ENCODE measurements at regions not wholly inside any gene's neighbourhood (a gene's known extent, or its start where the extent isn't known, plus 50 kb on each side); places are given as distances from the start of the nearest gene placed in this dataset.
"Not testable (repeated sequence)": the region's sequence is repeated elsewhere in the genome, so short reads cannot be mapped to it uniquely, and the experiment has no call there.

DNA sequence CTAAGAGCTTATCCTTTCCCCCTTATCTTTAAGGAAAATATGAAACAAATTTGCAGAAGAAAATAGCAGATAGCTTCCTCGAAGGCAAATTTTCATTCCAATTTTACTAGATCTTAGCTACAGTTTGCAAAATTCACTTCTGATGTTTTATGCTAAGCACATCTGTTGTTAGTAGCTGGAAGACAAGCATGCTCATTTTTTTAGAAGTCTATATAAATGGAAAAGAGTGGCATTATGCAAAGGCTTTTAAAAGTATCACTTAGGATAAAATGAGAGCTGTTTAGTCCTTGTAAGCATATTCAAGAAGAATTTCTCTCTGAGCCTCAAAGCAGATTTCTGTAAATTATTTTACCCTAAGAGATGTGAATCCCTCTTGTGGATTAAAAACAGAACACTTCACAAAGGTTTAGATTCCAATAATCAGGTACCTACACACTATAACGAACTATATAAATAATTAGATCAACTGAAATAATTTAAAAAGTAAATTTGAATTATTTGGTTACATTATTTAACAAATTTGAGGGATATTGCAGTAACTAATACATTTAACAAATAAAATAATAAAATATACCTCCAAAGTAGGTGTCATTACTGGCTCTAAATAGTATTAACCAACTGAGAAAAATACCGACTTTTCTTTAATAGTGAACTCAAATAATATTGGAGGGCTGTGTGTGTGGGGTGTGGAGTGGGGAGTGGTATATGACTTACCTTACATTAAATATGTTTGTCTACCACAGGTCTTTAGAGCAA, 307.1 kb downstream of the SEMA3D start:
- no peak for DNase-seq

DNA sequence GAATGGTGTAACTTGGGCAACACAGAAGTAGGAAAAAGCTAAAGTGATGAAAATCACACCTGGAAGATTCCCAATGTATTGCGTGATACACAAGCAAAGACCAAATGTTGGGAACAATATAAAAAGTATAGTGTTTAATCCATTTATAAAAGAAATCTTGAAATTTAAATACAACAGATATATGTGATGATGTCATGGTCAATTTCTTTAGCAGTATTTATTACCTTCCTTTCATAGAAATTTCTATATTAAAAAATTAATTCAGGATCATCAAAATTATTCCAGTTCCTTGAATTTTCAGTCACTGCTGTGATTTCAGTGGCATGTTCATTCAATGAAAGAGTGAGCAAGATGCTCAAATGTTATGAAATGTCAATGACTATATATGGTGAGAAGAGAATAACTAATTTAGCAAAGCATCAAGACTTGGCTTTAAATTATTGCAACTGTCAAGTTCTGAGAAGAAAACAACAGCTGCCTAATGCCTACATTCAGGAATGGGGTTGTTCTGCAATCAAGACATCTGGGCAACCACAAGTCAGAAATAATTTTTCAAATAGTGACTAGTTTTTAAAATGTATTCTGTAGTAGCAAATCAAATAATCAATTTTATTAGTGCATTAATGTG, 308.8 kb downstream of the SEMA3D start:
- DNase-seq, result no peak

DNA sequence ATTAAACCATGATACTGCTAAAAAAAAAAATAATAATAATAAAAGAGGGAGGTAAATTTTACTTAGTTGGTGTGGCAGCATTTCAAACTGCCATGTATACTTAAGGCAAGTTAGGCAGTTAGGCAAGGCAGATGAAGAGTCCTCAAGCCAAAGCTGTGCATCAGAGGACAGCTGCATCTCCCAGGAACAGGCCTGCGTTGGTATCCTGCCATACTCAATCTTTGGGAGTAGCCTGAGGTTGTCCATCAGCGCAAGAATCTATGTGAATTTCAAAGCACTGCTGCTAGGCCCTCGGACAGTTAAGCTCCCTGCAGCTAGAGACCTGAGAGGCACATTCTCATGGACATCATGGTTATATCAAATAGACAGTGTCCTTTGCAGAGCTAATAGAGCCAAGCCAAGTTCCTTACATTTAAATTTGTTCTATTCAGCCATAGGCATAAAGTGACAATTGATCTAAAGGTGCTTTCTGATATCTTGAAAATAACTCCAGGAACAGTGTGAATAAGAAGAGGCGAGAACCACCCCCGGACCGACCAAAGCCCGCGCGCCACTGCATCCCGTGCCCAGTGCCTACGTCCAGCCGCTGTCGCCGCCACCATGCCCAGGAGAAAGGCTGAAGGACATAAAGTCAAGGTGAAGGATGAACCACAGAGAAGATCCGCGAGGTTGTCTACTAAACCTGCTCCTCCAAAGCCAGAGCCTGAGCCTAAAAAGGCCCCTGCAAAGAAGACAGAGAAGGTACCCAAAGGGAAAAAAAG, 310.6 kb downstream of the SEMA3D start:
- no peak for DNase-seq

DNA sequence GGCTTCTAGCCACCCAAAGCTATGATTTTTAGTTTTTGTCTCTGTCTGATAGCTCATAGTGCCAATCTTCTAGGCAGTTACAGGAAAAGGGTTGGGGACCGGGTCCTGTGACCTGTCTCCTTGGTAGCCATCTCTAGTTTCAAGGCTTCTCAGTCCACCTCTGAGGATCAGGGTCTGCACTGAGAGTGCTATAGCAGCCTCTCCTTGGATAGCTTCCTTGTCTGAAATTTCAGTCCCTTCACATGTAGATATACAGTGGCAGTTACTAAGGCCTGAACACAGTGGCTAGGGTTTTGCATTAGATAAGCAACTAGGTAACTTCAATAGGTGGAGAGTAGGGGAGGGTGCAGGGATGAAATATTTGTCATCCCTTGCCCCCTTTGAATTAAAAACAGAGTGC, 321.3 kb downstream of the SEMA3D start:
- DNase-seq, result no peak

DNA sequence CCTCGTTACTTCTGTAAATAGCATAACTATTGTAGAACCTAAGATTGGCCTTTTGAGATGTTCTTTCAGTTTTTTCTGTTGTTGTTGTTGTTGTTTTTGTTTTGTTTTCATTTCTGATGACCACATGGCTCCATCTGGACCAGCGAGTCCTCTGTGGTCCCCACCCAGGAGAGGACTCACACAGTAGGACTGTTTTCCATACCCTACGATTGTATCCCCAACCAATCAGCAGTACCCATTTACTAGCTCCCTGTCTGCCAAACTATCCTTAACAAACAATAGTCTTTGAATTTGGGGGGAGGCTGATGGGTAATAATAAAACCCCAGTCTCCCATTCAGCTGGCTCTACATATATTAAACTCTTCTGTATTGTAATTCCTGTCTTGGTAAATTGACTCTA, 329.5 kb downstream of the SEMA3D start:
- no peak for DNase-seq

DNA sequence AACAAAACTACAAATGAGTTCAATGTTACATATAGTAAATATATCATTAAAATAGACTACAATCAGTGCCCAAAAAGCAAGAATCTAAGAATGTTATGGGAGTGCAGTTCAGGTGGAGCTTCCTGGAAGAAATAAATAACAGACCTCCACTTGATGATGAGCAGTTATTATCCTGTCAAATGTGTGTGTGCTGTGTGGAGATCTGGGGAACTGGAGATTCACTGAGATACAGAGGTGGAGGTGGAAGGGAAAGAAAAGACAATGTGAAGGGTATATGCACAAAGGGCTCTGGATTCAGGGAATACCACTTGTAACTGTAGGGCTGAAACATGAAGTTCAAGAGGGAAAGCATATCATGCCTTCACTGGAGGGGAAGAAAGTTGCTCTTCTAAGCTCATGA, 331.1 kb downstream of the SEMA3D start:
- DNase-seq, result no peak

DNA sequence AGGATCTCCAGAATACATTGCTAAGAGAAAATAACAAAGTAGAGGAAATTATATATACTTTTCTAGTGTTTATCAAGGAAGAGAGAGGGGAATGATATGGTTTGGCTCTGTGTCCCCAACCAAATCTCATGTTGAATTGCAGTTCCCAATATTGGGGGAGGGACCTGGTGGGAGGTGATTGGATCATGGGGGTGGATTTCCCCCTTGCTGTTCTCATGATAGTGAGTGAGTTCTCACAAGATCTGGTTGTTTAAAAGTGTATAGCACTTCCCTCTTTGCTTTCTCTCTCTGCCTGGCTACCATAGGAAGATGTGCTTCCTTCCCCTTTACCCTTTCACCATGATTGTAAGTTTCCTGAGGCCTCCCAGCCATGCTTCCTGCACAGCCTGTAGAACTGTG, 337.9 kb downstream of the SEMA3D start:
- not testable (repeated sequence) for DNase-seq

DNA sequence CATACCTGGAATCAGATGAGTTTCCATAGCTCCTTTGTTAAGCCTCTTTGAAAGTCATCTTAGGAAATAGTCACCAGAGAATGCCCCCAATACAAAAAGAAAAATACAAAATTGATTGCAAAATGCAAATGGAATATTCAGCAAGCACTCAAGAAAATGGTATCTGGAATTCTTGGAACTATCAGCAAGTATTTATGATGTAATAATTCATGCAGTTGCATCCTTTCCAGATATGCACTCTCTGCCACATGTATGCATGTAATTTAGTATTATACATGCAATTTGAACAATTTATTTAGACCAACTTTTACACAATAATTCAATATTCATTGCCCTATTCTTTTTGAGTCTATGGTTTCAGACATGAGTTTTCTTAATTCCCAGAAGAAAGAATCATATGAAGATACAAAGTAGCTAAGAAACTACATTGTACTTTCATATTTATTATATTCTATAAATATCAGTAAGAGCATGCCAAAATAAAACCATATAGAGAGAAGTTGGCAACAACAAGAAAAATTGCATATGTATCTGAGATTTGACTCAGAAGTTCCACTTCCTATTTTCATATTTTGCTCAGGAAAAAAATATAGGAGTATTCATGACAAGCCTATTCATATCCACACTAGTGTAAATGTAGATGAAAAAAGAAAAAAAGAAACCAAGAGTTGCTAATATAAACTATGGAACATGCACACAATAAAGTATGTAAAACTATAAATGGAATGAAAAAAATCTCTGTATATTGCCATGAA, 338.5 kb downstream of the SEMA3D start:
- DNase-seq, result no peak

DNA sequence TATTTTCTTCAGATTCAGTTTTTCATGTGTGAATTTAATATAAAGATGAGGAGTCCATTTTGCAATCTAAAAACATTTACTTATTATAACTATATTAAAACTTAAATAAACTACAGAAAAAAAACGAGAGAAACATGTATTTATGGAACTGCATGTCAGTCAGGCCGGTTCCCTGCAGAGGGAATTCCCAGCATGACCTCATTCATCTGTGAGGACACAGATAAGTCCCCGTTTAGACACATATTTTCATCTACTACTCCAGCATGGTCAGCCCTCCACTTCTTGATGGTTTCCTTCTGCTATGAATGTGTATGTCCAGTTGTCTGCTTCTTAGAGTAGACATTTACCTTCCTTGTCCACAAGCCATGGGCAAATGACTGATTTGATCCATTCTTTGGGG, 339.1 kb downstream of the SEMA3D start:
- no peak for DNase-seq

DNA sequence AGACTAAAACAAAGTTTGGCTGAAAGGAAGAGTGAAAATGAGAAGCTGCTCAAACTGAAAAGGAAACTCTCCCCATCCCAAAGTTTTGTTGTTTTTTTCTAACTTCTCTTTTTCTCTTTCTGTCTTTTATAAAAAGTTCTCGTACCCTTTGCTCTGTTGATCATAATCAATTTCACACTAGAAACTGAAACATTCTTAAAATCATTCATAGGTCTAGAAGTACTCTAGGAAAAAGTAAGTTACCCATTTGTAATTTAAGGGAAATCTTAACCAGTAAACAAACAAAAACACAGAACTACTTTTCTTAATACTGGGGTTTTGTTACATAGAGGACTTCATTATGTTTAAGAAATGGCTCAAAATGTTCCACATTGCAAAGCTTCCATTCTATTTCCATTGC, 339.8 kb downstream of the SEMA3D start:
- no peak for DNase-seq

DNA sequence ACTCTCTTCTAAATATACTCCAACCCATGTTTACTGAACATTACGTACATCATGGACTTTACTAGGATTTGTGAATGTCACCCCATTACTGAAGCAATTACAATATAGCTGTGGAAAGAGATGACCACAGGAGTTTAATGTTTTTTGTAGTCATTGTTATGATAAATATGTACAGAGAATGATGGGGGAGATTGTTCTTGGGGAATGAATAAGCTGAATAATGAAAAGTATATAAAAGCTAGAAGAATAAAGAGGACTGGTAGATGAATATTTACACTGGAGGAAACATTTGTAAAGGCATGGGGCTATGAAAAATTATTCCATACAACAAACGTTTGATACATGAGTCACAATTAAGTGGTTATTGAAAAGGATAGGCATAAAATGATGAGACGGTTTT, 340.9 kb downstream of the SEMA3D start:
- no peak for DNase-seq

DNA sequence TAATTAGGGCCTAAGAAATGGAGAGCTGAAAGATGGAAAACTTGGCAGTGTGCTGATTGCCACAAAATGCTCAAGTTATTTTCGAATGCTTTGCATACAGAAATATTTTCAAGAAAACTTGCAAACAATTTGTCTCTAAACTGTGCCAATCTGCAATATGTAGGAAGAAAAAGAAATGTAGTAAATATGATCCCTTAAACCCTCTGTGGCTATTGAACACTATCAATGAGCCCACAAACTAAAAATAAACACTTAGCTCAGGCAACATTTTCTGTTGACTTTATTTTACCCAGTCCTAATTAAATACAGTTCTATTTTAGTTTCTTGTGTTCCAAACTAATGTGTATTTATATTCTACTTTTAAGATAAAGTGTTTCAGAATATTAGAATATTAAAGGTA, 342.1 kb downstream of the SEMA3D start:
- no peak for DNase-seq

DNA sequence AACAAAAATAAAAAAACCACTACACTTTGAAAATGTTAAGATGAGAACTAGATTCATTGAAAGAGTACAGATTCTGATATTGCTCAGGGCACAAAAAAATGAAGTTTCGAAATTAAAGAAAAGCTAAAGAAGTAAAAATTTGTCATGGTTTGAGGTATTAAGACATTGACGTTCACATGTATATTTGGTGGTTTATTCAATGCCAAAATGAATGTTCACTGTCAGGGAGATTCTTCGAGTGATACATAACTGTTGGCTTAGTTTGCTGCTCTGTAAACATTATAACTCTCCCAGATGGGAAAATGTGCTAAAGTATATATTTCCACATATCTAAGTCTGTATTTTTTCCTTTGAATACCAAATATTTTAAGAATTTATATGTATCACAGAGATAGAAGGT, 345.0 kb downstream of the SEMA3D start:
- no peak for DNase-seq

DNA sequence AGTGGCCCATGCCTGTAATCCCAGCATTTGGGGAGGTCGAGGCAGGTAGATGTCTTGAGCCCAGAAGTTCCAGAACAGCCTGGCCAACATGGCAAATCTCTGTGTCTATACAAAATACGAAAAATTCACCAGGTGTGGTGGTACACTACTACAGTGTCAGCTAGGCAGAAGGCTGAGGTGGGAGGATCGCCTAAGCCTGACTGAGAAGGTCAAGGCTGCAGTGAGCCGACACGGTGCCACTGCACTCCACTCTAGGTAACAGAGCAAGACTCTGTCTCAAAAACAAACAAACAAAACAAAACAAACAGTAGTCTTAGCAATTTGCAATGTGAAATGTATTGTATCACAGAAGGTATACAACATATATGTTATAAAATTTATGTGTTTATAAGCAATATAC, 348.0 kb downstream of the SEMA3D start:
- DNase-seq, result no peak

DNA sequence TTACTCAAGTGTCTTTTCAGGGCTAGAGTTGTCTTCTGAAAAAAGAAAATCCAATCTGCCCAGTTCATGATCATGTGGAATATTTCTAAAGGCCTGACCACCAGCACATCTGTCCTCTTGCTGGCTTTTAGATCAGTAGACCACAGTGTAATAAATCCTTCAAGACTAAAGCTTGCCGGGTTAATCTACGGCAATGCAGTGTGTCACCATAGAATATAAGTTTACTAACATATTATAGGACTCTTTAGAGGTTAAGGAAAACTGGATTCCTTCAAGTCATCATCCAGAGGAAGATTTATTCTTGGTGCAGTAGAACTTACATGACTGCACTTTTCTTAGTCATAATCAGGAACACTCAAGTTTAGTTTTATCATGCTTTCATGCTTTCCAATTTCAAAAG, 349.5 kb downstream of the SEMA3D start:
- DNase-seq, result no peak

DNA sequence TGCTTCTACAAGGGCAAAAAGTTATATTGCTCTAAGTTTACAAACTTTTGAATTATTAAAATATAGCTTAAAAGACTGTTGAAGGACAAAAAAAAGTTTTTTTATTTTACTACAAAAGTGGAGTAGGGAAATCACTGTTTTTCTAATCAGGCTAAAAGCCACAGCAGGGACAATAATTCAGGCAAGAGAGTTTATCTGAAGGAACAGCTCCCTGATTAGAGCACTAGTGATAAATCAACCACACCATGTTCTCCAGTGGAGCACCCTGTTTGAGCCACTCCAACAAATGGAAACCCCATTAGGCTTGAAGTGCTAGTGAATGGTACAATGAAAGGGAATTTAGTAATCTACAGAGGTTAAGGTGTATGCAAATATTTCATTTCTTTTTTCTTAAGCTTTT, 357.1 kb downstream of the SEMA3D start:
- no peak for DNase-seq

DNA sequence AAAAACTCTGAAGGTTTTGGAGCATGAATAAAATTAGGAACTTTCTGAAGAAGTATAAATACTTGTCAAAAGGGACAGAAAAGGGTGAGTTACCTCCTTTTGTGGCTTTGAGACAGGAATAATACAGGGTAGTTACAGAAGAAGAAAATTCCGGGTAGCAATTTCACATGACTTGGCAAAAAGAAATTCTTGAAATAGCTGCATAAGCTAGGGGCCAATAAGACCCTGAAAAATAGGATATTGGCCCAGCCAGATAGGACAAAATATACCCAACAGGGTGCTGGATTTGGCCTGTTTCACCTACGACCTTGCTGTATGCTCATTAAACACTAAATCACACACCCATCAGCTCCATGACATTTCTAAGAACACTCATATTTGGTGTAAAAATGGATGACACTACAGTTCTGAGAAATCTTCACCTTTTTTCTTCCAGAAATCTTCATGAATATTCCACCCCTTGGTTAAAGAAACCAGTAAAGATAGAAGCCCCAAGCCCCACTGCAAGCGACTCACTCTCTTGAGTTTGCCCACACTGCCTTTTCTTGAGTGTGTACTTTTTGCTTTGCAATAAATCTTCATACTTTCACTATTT, 362.7 kb downstream of the SEMA3D start:
- DNase-seq, result no peak

DNA sequence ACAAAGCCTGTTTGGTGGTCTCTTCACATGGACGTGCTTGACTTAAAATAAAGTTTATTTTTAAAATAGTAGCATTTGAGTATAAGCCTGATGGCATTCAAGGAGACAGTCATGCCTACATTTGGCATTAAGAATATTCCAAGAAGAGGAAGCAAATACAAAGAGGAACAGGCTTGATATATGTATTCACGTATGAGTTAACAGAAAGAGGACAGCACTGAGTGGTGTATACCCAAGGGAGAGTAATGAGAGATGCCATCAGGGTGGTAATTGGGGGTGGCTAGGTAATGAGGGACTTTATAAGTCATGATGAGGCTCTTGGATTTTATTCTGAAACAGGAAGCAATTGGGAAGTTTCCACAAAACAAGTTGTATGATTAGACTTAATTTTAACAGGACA, 363.3 kb downstream of the SEMA3D start:
- DNase-seq, result no peak

DNA sequence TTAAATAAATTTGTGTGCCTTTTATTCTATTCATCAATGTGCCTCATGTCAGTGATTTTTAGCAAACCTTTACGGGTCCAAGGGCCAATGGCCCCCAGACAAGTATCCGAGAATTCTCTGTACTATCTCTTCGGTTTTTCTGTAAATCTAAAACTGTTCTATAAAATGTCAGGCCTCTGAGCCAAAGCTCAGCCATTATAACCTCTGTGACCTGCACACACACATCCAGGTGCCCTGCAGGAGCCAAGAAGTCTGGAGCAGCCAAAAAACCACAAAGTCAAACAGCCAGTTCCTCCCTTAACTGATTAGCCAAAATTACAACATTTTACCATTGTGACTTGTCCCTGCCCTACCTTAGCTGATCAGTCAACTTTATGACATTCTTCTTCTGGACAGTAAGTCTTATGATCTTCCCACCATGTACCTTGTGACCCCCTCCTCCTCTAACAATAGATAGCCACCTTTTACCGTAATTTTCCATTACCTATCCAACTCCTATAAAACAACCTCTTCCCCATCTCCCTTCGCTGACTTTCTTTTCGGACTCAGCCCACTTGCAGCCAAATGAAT, 363.8 kb downstream of the SEMA3D start:
- no peak for DNase-seq

DNA sequence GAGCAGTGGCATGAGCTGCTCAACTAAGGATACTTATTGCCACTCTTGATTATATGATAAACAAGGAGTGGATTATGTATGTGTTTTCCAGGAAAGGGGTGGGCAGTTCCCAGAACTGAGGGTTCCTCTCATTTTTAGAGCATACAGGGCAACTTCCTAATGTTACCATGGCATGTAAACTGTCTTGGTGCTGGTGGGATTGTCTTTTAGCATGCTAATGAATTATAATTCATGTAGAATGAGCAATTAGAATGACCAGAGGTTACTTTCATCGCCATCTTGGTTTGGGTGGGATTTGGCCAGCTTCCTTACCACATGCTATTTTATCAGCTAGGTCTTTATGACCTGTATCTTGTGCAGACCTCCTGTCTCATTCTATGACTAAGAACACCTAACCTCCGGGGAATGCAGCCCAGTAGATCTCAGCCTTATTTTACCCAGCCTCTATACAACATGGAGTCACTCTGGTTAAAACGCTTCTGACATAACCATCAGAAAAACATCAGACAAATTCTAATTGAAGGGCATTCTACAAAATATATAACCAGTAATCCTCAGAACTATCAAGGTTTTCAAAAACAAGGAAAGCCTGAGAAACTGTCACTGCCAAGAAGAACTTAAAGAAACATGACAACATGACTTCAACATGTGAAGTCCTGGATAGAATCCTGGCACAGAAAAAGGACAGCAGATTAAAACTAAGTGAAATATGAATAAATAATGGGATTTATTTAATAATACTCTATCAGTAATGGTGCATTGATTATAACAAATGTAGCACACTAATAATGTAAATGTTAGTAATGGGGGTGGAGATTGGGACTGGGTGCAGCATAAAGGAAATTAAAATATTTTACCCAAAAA, 365.0 kb downstream of the SEMA3D start:
- no peak for DNase-seq

DNA sequence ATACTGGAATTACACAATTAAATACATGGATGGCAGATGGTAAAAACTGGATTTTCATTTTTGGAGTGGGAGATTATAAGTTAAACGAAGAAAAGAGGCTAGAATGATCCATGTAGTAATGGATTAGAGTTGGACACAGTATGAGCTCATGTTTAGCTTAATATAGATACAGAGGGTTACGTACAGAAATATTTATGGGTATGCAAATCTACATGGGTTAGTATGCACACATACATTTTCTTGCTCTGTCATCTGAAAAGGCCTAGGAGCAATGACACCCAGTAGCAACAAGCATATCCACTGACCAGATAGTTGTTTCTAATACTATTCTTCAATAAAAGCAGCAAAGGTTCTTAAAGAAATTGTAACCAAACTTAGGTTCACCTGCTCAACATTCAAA, 366.4 kb downstream of the SEMA3D start:
- no peak for DNase-seq

DNA sequence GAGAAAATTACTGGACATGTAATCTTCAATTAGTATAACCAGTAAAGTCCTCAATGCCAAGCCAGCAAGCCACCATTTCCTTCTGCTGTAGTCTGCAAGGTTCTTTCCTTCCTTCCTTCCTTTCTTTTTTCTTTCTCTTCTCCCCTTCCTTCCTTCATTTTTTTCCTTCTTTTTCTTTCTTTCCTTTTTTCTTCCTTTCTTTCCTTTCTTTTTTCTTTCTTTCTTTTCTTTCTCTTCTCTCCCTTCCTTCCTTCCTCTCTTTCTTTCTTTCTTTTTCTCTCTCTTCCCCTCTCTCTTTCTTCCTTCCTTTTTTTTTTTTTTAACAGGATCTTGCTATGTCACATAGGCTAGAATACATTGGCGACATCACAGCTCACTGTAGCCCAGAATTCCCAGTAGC, 369.8 kb downstream of the SEMA3D start:
- no peak for DNase-seq

Measured in hematopoietic multipotent progenitor cell treated with erythropoietin and hydrocortisone succinate and interleukin-3 and kit ligand, for 6 days (in vitro differentiated cells).